ENCODE measurements at regions not wholly inside any gene's neighbourhood (a gene's known extent, or its start where the extent isn't known, plus 50 kb on each side); places are given as distances from the start of the nearest gene placed in this dataset.

DNA sequence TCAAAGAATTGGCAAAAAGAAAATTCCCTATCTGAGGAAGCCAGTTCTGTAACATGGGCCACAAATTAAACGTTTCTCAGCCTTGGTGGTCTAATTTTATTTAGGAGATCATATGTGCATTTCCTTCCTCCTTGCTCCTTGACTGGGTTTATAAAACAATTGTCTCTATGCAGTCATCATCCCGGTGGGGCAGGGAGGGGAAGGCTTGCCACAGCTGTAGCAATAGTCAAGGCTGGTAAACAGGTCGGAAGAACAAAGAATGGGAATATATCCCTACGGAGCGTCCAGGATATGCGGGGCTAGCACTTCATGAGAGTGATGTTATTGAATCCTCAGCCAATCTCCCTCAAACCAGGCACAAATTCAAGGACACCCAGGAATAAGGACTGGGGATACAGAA, 143.8 kb downstream of the RNF152 start:
- TF ChIP-seq ZNF565 (CRISPR knock-in tag; conservative IDR thresholded peaks at IDR 0.05; ENCODE audit: low read depth) (no peak), ISL1 (CRISPR knock-in tag; IDR thresholded peaks at IDR 0.05) (no peak), ZFP3 (CRISPR knock-in tag; IDR thresholded peaks at IDR 0.05) (no peak), ARNTL (CRISPR knock-in tag; IDR thresholded peaks at IDR 0.05; ENCODE audit: borderline replicate concordance, low read depth) (no peak), ZFP30 (CRISPR knock-in tag; IDR thresholded peaks at IDR 0.05) (no peak), TCF4 (CRISPR knock-in tag; IDR thresholded peaks at IDR 0.05; ENCODE audit: borderline replicate concordance) (no peak), CSDC2 (CRISPR knock-in tag; IDR thresholded peaks at IDR 0.05) (no peak), GLIS3 (CRISPR knock-in tag; IDR thresholded peaks at IDR 0.05) (no peak), TOX (CRISPR knock-in tag; IDR thresholded peaks at IDR 0.05; ENCODE audit: borderline replicate concordance) (no peak), OSR1 (CRISPR knock-in tag; IDR thresholded peaks at IDR 0.05) (no peak), PPARA (CRISPR knock-in tag; IDR thresholded peaks at IDR 0.05; ENCODE audit: borderline replicate concordance) (no peak)
- TF ChIP-seq, protein P1, sequence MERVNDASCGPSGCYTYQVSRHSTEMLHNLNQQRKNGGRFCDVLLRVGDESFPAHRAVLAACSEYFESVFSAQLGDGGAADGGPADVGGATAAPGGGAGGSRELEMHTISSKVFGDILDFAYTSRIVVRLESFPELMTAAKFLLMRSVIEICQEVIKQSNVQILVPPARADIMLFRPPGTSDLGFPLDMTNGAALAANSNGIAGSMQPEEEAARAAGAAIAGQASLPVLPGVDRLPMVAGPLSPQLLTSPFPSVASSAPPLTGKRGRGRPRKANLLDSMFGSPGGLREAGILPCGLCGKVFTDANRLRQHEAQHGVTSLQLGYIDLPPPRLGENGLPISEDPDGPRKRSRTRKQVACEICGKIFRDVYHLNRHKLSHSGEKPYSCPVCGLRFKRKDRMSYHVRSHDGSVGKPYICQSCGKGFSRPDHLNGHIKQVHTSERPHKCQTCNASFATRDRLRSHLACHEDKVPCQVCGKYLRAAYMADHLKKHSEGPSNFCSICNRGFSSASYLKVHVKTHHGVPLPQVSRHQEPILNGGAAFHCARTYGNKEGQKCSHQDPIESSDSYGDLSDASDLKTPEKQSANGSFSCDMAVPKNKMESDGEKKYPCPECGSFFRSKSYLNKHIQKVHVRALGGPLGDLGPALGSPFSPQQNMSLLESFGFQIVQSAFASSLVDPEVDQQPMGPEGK (CRISPR knock-in tag; IDR thresholded peaks at IDR 0.05; ENCODE audit: borderline replicate concordance): no peak
- TF ChIP-seq, protein P2, sequence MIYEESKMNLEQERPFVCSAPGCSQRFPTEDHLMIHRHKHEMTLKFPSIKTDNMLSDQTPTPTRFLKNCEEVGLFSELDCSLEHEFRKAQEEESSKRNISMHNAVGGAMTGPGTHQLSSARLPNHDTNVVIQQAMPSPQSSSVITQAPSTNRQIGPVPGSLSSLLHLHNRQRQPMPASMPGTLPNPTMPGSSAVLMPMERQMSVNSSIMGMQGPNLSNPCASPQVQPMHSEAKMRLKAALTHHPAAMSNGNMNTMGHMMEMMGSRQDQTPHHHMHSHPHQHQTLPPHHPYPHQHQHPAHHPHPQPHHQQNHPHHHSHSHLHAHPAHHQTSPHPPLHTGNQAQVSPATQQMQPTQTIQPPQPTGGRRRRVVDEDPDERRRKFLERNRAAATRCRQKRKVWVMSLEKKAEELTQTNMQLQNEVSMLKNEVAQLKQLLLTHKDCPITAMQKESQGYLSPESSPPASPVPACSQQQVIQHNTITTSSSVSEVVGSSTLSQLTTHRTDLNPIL (CRISPR knock-in tag; IDR thresholded peaks at IDR 0.05; ENCODE audit: low read depth): no peak
